ENCODE measurements at regions not wholly inside any gene's neighbourhood (a gene's known extent, or its start where the extent isn't known, plus 50 kb on each side); places are given as distances from the start of the nearest gene placed in this dataset.

- DNase-seq: no peak
- no peak for ATAC-seq
- H3K27me3 Mint-ChIP-seq: no peaks in the 10 kb centered on the region
- no peaks in the 10 kb centered on the region for H3K36me3 Mint-ChIP-seq
- no peaks in the 10 kb centered on the region for H3K4me1 Mint-ChIP-seq
- no peak overlapping the region for H3K27ac Mint-ChIP-seq
- no peak overlapping the region for H3K4me3 Mint-ChIP-seq
- peaks cover 1% of the 10 kb centered on the region for H3K9me3 Mint-ChIP-seq (ENCODE audit: low read depth)
- CTCF ChIA-PET: no interaction called here
Measured at GRCh38 chr4:28654618-28655017, 1794.0 kb downstream of the STIM2 start.

- DNase-seq (no peak), ATAC-seq (no peak)
- H3K9me3 Mint-ChIP-seq (ENCODE audit: low read depth): peaks cover 4% of the 10 kb centered on the region
- no peak overlapping the region for H3K4me3 Mint-ChIP-seq
- H3K4me1 Mint-ChIP-seq: no peaks in the 10 kb centered on the region
- H3K27me3 Mint-ChIP-seq: no peaks in the 10 kb centered on the region
- H3K27ac Mint-ChIP-seq: no peak overlapping the region
- CTCF ChIA-PET: no interaction called here
- H3K36me3 Mint-ChIP-seq: no peaks in the 10 kb centered on the region
Measured at GRCh38 chr4:28665306-28665705, 1804.7 kb downstream of the STIM2 start.

- Mint-ChIP-seq H3K27me3 (no peaks in the 10 kb centered on the region), H3K36me3 (no peaks in the 10 kb centered on the region), H3K9me3 (ENCODE audit: low read depth) (peaks cover 3% of the 10 kb centered on the region), H3K4me1 (no peaks in the 10 kb centered on the region), H3K4me3 (no peak overlapping the region), H3K27ac (no peak overlapping the region)
- ATAC-seq: no peak
- CTCF ChIA-PET: no interaction called here
- no peak for DNase-seq
Measured at GRCh38 chr4:28675582-28675981, 1814.9 kb downstream of the STIM2 start.

GRCh38 chr4:28677808-28678207 lies 1817.2 kb downstream of the STIM2 start:
- Mint-ChIP-seq H3K27me3 (no peaks in the 10 kb centered on the region), H3K27ac (no peak overlapping the region), H3K36me3 (no peaks in the 10 kb centered on the region), H3K9me3 (ENCODE audit: low read depth) (no peaks in the 10 kb centered on the region), H3K4me1 (no peaks in the 10 kb centered on the region), H3K4me3 (no peak overlapping the region)
- ATAC-seq (no peak), DNase-seq (no peak)
- CTCF ChIA-PET: no interaction called here

- no peak overlapping the region for H3K27ac Mint-ChIP-seq
- ATAC-seq: no peak
- no peaks in the 10 kb centered on the region for H3K27me3 Mint-ChIP-seq
- no peak overlapping the region for H3K4me3 Mint-ChIP-seq
- no peak for DNase-seq
- CTCF ChIA-PET: no interaction called here
- peaks cover 3% of the 10 kb centered on the region for H3K9me3 Mint-ChIP-seq (ENCODE audit: low read depth)
- no peaks in the 10 kb centered on the region for H3K36me3 Mint-ChIP-seq
- no peaks in the 10 kb centered on the region for H3K4me1 Mint-ChIP-seq
Measured at GRCh38 chr4:28682847-28683246, 1822.2 kb downstream of the STIM2 start.

- CTCF ChIA-PET: interaction anchor here (1.0 kb wide), 1 partner anchor 11 kb away, joined by 3 read pairs; no protein-coding TSS in a partner anchor
- no peak for ATAC-seq
- Mint-ChIP-seq H3K4me1 (no peaks in the 10 kb centered on the region), H3K27ac (no peak overlapping the region), H3K9me3 (ENCODE audit: low read depth) (peaks cover 4% of the 10 kb centered on the region), H3K27me3 (no peaks in the 10 kb centered on the region), H3K36me3 (no peaks in the 10 kb centered on the region), H3K4me3 (no peak overlapping the region)
- DNase-seq: no peak
Measured at GRCh38 chr4:28686618-28687017, 1826.0 kb downstream of the STIM2 start.

GRCh38 chr4:28690890-28691289 lies 1830.2 kb downstream of the STIM2 start:
- H3K4me1 Mint-ChIP-seq: no peaks in the 10 kb centered on the region
- peaks cover 4% of the 10 kb centered on the region for H3K9me3 Mint-ChIP-seq (ENCODE audit: low read depth)
- CTCF ChIA-PET: no interaction called here
- H3K36me3 Mint-ChIP-seq: no peaks in the 10 kb centered on the region
- no peaks in the 10 kb centered on the region for H3K27me3 Mint-ChIP-seq
- no peak for DNase-seq
- no peak overlapping the region for H3K27ac Mint-ChIP-seq
- ATAC-seq: no peak
- H3K4me3 Mint-ChIP-seq: no peak overlapping the region

- CTCF ChIA-PET: no interaction called here
- no peak for DNase-seq
- Mint-ChIP-seq H3K36me3 (no peaks in the 10 kb centered on the region), H3K27ac (no peak overlapping the region), H3K27me3 (no peaks in the 10 kb centered on the region), H3K9me3 (ENCODE audit: low read depth) (peaks cover 2% of the 10 kb centered on the region), H3K4me1 (no peaks in the 10 kb centered on the region), H3K4me3 (no peak overlapping the region)
- no peak for ATAC-seq
Measured at GRCh38 chr4:28702571-28702970, 1841.9 kb downstream of the STIM2 start.

GRCh38 chr4:28709891-28710290 lies 1849.2 kb downstream of the STIM2 start:
- Mint-ChIP-seq H3K27ac (no peak overlapping the region), H3K9me3 (ENCODE audit: low read depth) (peaks cover 10% of the 10 kb centered on the region), H3K27me3 (no peaks in the 10 kb centered on the region), H3K36me3 (no peaks in the 10 kb centered on the region), H3K4me3 (no peak overlapping the region), H3K4me1 (no peaks in the 10 kb centered on the region)
- ATAC-seq (no peak), DNase-seq (no peak)
- CTCF ChIA-PET: no interaction called here

GRCh38 chr4:28723371-28723770 lies 1862.7 kb downstream of the STIM2 start:
- Mint-ChIP-seq H3K9me3 (ENCODE audit: low read depth) (peaks cover 10% of the 10 kb centered on the region), H3K27ac (no peak overlapping the region), H3K27me3 (no peaks in the 10 kb centered on the region), H3K4me3 (no peak overlapping the region), H3K36me3 (no peaks in the 10 kb centered on the region), H3K4me1 (no peaks in the 10 kb centered on the region)
- ATAC-seq: no peak
- DNase-seq: no peak
- CTCF ChIA-PET: no interaction called here

- CTCF ChIA-PET: interaction anchor here (1.0 kb wide), 1 partner anchor 12 kb away, joined by 4 read pairs; no protein-coding TSS in a partner anchor
- ATAC-seq (no peak), DNase-seq (no peak)
- no peaks in the 10 kb centered on the region for H3K27me3 Mint-ChIP-seq
- H3K27ac Mint-ChIP-seq: no peak overlapping the region
- no peaks in the 10 kb centered on the region for H3K4me1 Mint-ChIP-seq
- H3K36me3 Mint-ChIP-seq: no peaks in the 10 kb centered on the region
- peaks cover 10% of the 10 kb centered on the region for H3K9me3 Mint-ChIP-seq (ENCODE audit: low read depth)
- no peak overlapping the region for H3K4me3 Mint-ChIP-seq
Measured at GRCh38 chr4:28724239-28724638, 1863.6 kb downstream of the STIM2 start.

- CTCF ChIA-PET: no interaction called here
- Mint-ChIP-seq H3K36me3 (no peaks in the 10 kb centered on the region), H3K4me1 (no peaks in the 10 kb centered on the region), H3K27ac (no peak overlapping the region), H3K4me3 (no peak overlapping the region), H3K9me3 (ENCODE audit: low read depth) (peaks cover 2% of the 10 kb centered on the region), H3K27me3 (no peaks in the 10 kb centered on the region)
- ATAC-seq (no peak), DNase-seq (no peak)
Measured at GRCh38 chr4:28730304-28730703, 1869.7 kb downstream of the STIM2 start.

- no peaks in the 10 kb centered on the region for H3K36me3 Mint-ChIP-seq
- peaks cover 7% of the 10 kb centered on the region for H3K9me3 Mint-ChIP-seq (ENCODE audit: low read depth)
- no peaks in the 10 kb centered on the region for H3K4me1 Mint-ChIP-seq
- DNase-seq (no peak), ATAC-seq (no peak)
- no peak overlapping the region for H3K27ac Mint-ChIP-seq
- no peaks in the 10 kb centered on the region for H3K27me3 Mint-ChIP-seq
- no peak overlapping the region for H3K4me3 Mint-ChIP-seq
- CTCF ChIA-PET: no interaction called here
Measured at GRCh38 chr4:28744066-28744465, 1883.4 kb downstream of the STIM2 start.

- no peaks in the 10 kb centered on the region for H3K27me3 Mint-ChIP-seq
- H3K4me3 Mint-ChIP-seq: no peak overlapping the region
- no peak for DNase-seq
- CTCF ChIA-PET: no interaction called here
- H3K27ac Mint-ChIP-seq: no peak overlapping the region
- H3K4me1 Mint-ChIP-seq: no peaks in the 10 kb centered on the region
- H3K9me3 Mint-ChIP-seq (ENCODE audit: low read depth): peaks cover 4% of the 10 kb centered on the region
- H3K36me3 Mint-ChIP-seq: no peaks in the 10 kb centered on the region
- ATAC-seq: no peak
Measured at GRCh38 chr4:28754376-28754775, 1893.7 kb downstream of the STIM2 start.

- ATAC-seq (no peak), DNase-seq (no peak)
- Mint-ChIP-seq H3K9me3 (ENCODE audit: low read depth) (peaks cover 4% of the 10 kb centered on the region), H3K36me3 (no peaks in the 10 kb centered on the region), H3K27ac (no peak overlapping the region), H3K4me1 (no peaks in the 10 kb centered on the region), H3K4me3 (no peak overlapping the region), H3K27me3 (no peaks in the 10 kb centered on the region)
- CTCF ChIA-PET: no interaction called here
Measured at GRCh38 chr4:28755081-28755480, 1894.4 kb downstream of the STIM2 start.
